NCI-H2029 treated with DMSO at 0.1 percent for 48 hours (cell line): ENCODE measurements at regions not wholly inside any gene's neighbourhood (a gene's known extent, or its start where the extent isn't known, plus 50 kb on each side); places are given as distances from the start of the nearest gene placed in this dataset.

Experiments
- DNase-seq: peaks from one replicate; lab custom pipeline; 2025; lab: John Stamatoyannopoulos, UW

- no peak for DNase-seq
Measured at GRCh38 chr2:221289389-221289788, 282.7 kb downstream of the EPHA4 start.

- no peak for DNase-seq
Measured at GRCh38 chr2:221289846-221290245, 282.3 kb downstream of the EPHA4 start.

DNA sequence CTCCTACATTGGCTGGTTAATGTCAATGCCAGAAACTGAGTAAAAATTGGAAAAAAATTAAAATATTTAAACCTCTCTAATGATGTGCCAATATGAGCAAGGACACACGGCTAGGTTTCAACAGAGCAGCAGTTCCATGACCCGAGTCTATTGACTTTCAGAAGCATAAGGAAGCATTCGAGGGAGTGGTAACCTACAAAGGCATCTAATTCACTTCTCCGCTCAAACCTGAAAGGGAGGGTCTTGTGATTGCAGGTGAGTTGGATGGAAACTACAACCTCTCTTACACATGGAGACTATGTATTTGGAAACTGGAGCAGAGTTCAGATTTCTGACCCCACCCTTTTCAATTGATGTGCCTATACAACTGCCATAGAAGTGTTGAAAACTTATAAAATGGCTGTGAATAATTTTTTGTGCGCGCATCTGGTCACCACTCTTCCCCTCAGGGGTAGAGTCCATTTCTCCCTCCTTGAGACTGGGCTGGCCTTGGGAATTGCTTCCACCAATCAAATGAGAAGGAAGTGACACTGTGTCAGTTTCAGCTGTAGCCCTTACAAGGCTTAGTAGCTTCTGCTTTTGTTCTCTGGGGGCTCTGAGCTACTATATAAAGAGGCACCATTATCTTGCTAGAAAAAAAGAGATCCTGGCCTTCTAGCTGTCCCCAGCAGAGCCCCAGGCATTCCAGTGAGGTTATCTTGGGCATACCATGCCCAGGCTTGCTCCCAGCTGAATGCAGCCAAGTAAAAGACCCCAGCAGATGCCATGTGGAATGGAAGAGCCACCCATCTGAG is 278.0 kb downstream of the EPHA4 start:
- DNase-seq: no peak

GRCh38 chr2:221304916-221305315 is 267.2 kb downstream of the EPHA4 start:
- no peak for DNase-seq

GRCh38 chr2:221308507-221309066 is 263.5 kb downstream of the EPHA4 start:
- no peak for DNase-seq

- DNase-seq: no peak
Measured at GRCh38 chr2:221309892-221310583, 262.1 kb downstream of the EPHA4 start.

- no peak for DNase-seq
Measured at GRCh38 chr2:221310730-221311129, 261.4 kb downstream of the EPHA4 start.

- DNase-seq: no peak
Measured at GRCh38 chr2:221312634-221313033, 259.5 kb downstream of the EPHA4 start.

DNA sequence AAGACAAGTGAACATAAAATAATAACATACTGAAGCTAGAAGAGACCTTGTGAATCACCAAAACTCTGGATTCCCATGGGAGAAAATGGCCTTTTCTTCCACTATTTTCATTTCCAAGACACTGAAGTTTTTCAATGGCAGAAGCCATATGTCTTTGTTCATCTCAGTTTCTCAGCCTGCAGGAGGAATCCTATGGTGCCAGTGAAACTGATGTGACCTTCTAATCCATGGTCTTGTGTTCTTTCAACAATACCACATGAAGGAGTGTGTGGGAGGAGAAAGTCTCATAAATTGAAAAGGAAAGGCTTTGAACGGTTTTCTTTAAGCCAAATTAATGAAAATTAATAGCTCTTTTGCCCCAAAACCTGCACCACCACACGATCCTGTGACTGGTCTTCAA is 257.3 kb downstream of the EPHA4 start:
- no peak for DNase-seq

DNA sequence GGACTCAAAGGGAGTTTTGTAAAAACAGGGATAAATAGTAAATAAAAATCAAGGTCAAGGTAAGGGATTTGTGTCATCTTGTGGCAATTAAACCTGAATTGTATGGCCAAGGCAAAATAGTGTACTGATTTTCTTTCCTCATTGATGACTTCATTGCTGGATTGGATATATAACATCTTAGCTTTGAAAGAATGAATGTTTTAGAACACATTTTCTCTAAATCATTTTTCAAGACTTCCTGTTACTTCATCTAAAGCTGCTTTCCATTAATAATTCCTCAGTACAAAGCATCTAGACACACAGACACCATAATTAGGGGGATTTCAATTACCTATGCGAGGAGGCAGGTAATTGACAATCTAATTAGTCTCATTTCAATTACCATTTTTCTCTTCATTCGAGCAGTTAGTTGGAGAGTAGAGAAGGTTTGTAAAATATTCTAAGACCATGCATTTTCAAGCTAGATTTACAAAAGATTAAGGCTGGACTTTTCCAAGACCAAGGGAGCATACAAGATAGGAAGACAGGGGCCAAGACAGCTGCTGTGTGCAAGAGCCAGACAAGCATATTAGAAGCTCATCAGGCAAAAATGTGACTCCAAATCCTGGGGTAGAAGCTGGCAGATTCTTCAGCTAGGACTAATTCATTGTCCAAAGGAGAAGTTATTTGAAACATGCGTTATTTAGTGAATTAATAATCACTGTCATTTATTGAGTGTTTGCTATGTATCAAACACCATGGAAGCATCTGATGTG is 253.6 kb downstream of the EPHA4 start:
- no peak for DNase-seq

DNA sequence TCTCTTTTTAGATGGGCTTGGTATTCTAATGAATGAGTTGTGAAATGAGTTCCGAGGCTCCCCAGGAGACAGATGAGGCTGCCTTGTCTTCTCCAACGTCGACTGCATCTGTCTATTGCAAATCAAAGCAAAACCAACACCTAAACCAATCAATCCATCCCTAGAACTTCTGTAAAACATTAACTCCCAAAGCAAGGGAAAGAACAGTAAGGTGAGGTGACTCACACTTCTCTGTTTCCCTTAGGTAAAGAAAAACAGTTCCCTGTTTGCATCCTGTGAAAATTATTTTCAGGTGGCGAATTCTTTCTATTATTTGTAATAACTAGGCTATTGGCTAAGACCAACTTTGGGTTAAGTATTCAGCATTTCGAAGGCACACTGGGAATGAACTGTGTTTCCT is 249.4 kb downstream of the EPHA4 start:
- no peak for DNase-seq

DNA sequence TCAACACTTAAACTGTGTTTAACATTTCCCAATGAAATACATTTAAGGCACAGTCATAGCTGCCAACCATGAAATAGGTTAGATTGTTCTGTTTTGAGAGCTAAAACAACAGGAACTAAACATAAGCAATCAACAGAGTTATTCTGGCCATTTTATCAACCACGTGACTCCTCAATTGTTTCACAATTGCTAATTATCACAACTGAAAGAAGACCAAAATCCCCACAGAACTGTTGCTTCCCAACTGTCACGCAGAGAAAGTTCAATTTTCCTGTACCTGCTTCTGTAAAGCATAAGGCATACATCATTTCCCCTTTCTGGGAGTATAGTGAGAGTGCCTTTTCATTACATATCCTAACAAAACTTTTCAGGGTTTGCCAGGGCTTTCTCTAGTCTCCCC is 248.6 kb downstream of the EPHA4 start:
- DNase-seq: no peak

DNA sequence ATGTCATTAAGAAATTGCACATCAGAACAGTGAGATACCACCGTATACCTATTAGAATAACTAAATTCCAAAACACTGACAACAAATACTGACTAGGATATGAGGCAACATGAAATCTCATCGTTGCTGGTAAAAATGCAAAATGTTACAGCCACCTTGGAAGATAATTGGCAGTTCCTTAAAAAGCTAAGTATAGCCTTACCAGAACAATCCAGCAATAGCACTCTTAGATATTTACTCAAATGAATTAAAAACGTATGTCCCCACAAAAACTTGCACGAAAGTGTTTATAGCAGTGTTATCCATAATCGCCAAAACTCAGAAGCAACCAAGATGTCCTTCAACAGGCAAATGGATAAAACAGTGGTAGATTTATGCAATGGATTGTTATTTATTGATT is 241.7 kb downstream of the EPHA4 start:
- no peak for DNase-seq

DNA sequence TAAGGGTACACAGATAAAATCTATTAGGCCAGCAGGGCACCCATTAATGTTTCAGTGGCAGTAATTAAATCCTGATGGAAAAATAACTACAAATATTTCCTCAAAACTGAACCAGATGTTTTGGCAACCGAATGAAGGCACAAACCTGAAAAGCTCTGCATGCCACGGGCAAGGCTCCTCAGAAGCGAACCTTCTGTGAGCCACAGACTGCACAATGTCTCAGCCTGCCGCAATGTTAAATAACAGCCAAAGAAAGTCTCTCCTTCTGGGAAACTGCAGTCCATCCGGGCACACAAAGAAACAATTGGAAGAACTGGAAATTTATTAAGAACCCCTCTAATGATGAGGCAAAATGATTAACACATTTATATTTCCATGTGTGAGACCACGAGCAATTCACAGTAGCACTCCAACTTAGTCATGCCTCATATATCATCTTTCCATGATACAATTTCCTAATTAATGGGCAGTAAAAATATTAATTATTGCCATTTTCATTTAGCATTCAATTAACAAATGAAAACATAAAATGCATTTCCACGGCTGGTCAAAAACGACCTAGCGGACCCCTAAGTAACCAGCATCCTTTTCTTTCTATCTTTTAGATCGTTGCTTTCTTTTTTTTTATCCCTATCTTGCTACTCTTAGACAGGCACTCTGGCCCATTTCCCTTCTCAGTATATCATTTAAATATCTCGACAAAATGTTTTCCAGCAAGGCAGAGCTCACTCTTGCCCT is 237.5 kb downstream of the EPHA4 start:
- no peak for DNase-seq

DNA sequence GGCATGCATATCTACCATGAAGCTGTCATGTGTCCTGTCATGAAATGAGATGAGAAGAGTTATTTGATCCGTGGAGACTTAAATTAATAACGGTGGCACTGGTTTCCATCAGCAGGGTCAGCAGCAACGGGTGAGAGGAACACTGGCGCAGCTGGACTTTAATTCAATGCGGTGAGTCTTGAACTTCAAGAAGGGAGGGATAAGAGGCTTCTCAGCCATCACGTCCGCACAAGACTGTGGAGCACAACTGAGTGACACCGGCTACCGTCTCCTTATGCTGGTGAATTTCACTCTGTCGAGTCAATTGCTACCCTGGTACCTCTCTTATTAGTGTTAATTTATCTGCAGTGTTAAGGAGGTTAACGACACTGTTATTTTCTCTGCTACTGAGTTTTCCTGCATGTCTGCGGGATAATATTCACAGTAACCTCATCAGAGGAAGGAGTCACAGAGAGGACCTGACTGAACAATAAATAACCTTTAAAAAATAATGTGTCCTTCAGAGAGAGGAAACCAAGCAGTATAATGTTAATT is 236.8 kb downstream of the EPHA4 start:
- DNase-seq: no peak

- no peak for DNase-seq
Measured at GRCh38 chr2:221336967-221337366, 235.1 kb downstream of the EPHA4 start.

GRCh38 chr2:221337957-221338685 is 234.0 kb downstream of the EPHA4 start:
- no peak for DNase-seq

DNA sequence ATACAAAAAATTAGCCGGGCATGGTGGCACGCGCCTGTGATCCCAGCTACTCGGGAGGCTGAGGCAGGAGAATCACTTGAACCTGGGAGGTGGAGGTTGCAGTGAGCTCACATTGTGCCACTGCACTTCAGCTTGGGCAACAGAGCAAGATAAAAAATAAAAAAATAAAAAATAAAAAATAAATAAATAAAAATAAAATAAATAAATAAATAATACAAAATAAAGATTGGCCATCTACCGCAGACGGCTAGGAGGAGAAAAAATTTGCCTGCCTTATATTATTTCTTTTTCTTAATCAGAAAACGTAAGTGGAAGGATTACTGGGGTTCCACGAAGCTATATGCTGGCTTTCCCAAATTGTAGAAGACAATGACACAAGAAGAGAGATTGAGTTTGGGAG is 229.7 kb downstream of the EPHA4 start:
- no peak for DNase-seq

GRCh38 chr2:221343524-221343923 is 228.6 kb downstream of the EPHA4 start:
- no peak for DNase-seq

GRCh38 chr2:221345516-221345915 is 226.6 kb downstream of the EPHA4 start:
- no peak for DNase-seq

GRCh38 chr2:221346411-221346810 is 225.7 kb downstream of the EPHA4 start:
- no peak for DNase-seq
